ENCODE measurements at regions not wholly inside any gene's neighbourhood (a gene's known extent, or its start where the extent isn't known, plus 50 kb on each side); places are given as distances from the start of the nearest gene placed in this dataset.

- no peak for DNase-seq (ENCODE audit: extremely low spot score)
- 39% methylated on average over 3 of the region's 3 CpGs for WGBS
- intact Hi-C loops (cut with DNase I) = no loop called here
- Histone ChIP-seq H3K9me3 (peaks cover 0 to 7% (median 2%) of the 10 kb centered on the region in 4 donors), H3K27me3 (no peaks in the 10 kb centered on the region), H3K27ac (replicated peaks in 1 of 4) (no peak overlapping the region), H3K4me3 (no peak overlapping the region), H3K4me1 (no peaks in the 10 kb centered on the region), H3K36me3 (no peaks in the 10 kb centered on the region)
- TF ChIP-seq CTCF (IDR thresholded peaks at IDR 0.05) (no peak), EP300 (IDR thresholded peaks at IDR 0.05) (no peak), POLR2A (IDR thresholded peaks at IDR 0.05; ENCODE audit: low read depth) (no peak), POLR2AphosphoS5 (IDR thresholded peaks at IDR 0.05) (no peak)
Measured at GRCh38 chr18:27843783-27844777, 332.9 kb downstream of the CDH2 start.

GRCh38 chr18:27839141-27839540, 337.8 kb downstream of the CDH2 start:
- H3K9me3 ChIP-seq = peaks cover 0 to 7% (median 2%) of the 10 kb centered on the region in 4 donors
- WGBS = 59% methylated on average over 2 of the region's 2 CpGs
- no peaks in the 10 kb centered on the region for H3K36me3 ChIP-seq
- H3K4me3 ChIP-seq = no peak overlapping the region
- TF ChIP-seq POLR2A (IDR thresholded peaks at IDR 0.05; ENCODE audit: low read depth) = no peak
- no peak for TF ChIP-seq CTCF (IDR thresholded peaks at IDR 0.05)
- TF ChIP-seq EP300 (IDR thresholded peaks at IDR 0.05) = no peak
- TF ChIP-seq POLR2AphosphoS5 (IDR thresholded peaks at IDR 0.05) = no peak
- DNase-seq (ENCODE audit: extremely low spot score) = no peak
- no peak overlapping the region for H3K27ac ChIP-seq (replicated peaks in 1 of 4)
- H3K27me3 ChIP-seq = no peaks in the 10 kb centered on the region
- no peaks in the 10 kb centered on the region for H3K4me1 ChIP-seq
- intact Hi-C loops (cut with DNase I) = no loop called here

GRCh38 chr18:27838225-27838624, 338.7 kb downstream of the CDH2 start:
- TF ChIP-seq CTCF (IDR thresholded peaks at IDR 0.05) (no peak), POLR2A (IDR thresholded peaks at IDR 0.05; ENCODE audit: low read depth) (no peak), POLR2AphosphoS5 (IDR thresholded peaks at IDR 0.05) (no peak), EP300 (IDR thresholded peaks at IDR 0.05) (no peak)
- H3K4me1 ChIP-seq = no peaks in the 10 kb centered on the region
- no peak overlapping the region for H3K4me3 ChIP-seq
- no peaks in the 10 kb centered on the region for H3K36me3 ChIP-seq
- H3K27me3 ChIP-seq = no peaks in the 10 kb centered on the region
- DNase-seq (ENCODE audit: extremely low spot score) = no peak
- no peak overlapping the region for H3K27ac ChIP-seq (replicated peaks in 1 of 4)
- intact Hi-C loops (cut with DNase I) = no loop called here
- peaks cover 0 to 7% (median 2%) of the 10 kb centered on the region in 4 donors for H3K9me3 ChIP-seq

- H3K36me3 ChIP-seq = no peaks in the 10 kb centered on the region
- TF ChIP-seq CTCF (IDR thresholded peaks at IDR 0.05) (no peak), POLR2A (IDR thresholded peaks at IDR 0.05; ENCODE audit: low read depth) (no peak), EP300 (IDR thresholded peaks at IDR 0.05) (no peak), POLR2AphosphoS5 (IDR thresholded peaks at IDR 0.05) (no peak)
- no peaks in the 10 kb centered on the region for H3K9me3 ChIP-seq
- no peak for DNase-seq (ENCODE audit: extremely low spot score)
- H3K4me3 ChIP-seq = no peak overlapping the region
- H3K27me3 ChIP-seq = no peaks in the 10 kb centered on the region
- no peaks in the 10 kb centered on the region for H3K4me1 ChIP-seq
- no peak overlapping the region for H3K27ac ChIP-seq (replicated peaks in 1 of 4)
- 83% methylated on average over 2 of the region's 2 CpGs for WGBS
- intact Hi-C loops (cut with DNase I) = no loop called here
Measured at GRCh38 chr18:27826101-27826500, 350.8 kb downstream of the CDH2 start.

Data from esophagus muscularis mucosa (tissue), 4 donors.